Ishikawa (cell line): ENCODE measurements at regions not wholly inside any gene's neighbourhood (a gene's known extent, or its start where the extent isn't known, plus 50 kb on each side); places are given as distances from the start of the nearest gene placed in this dataset.

Source experiments
- CEBPB ChIP-seq: IDR thresholded peaks from 2 replicates; pipeline ENCODE4 v1.6.1; 2012
- CREB1 ChIP-seq: IDR thresholded peaks from 2 replicates; pipeline ENCODE4 v1.6.1; 2012; ENCODE audit warnings: low read depth
- EGR1 ChIP-seq: IDR thresholded peaks from 2 replicates; pipeline ENCODE4 v1.6.1; 2012
- EP300 ChIP-seq: IDR thresholded peaks from 2 replicates; pipeline ENCODE4 v1.6.1; 2012; ENCODE audit warnings: borderline replicate concordance
- FOXM1 ChIP-seq: IDR thresholded peaks from 2 replicates; pipeline ENCODE4 v1.6.1; 2012; ENCODE audit warnings: low read depth, borderline replicate concordance
- MAX ChIP-seq: IDR thresholded peaks from 2 replicates; pipeline ENCODE4 v1.6.1; 2012
- RAD21 ChIP-seq: IDR thresholded peaks from 2 replicates; pipeline ENCODE4 v1.6.1; 2012; ENCODE audit warnings: low read depth
- TAF1 ChIP-seq: IDR thresholded peaks from 2 replicates; pipeline ENCODE4 v1.6.1; 2012; ENCODE audit warnings: low read depth, mild to moderate bottlenecking
- TCF12 ChIP-seq: IDR thresholded peaks from 2 replicates; pipeline ENCODE4 v1.6.1; 2012; ENCODE audit warnings: low read depth
- TEAD4 ChIP-seq: IDR thresholded peaks from 2 replicates; pipeline ENCODE4 v1.6.1; 2012
- YY1 ChIP-seq: IDR thresholded peaks from 2 replicates; pipeline ENCODE4 v1.6.1; 2012; ENCODE audit warnings: low read depth
- ZBTB7A ChIP-seq: IDR thresholded peaks from 2 replicates; pipeline ENCODE4 v1.6.1; 2012; ENCODE audit warnings: low read depth
- TF ChIP-seq, protein P1 (sequence below): IDR thresholded peaks from 2 replicates; pipeline ENCODE4 v1.6.1; 2012; ENCODE audit warnings: low read depth, mild to moderate bottlenecking
- TF ChIP-seq, protein P2 (sequence below): IDR thresholded peaks from 2 replicates; pipeline ENCODE4 v1.6.1; 2012

DNA sequence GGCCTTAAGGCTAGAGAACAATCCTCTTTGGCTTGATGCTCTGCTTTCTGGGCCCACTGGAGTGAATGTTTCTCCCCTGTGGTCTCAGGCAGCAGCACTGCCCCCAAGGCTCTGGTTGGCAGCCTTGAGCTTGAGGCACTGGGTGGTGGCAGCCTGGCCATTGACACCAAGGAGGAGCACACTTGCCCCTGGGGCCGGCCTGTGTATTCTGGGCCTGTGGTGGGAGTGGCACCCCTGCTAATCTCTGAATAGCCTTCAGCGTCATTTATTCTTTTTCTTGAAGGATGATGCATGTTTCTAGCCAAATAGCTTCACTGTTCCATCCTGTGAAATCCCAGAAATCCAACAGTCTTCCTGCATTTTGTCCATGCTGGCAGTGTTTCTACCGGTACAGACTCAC is 191.4 kb downstream of the OLFM4 start:
- no peak for TF ChIP-seq TAF1
- no peak for TF ChIP-seq CREB1
- TF ChIP-seq TEAD4 = no peak
- no peak for TF ChIP-seq MAX
- TF ChIP-seq YY1 = no peak
- TF ChIP-seq EGR1 = no peak
- TF ChIP-seq, protein P1, sequence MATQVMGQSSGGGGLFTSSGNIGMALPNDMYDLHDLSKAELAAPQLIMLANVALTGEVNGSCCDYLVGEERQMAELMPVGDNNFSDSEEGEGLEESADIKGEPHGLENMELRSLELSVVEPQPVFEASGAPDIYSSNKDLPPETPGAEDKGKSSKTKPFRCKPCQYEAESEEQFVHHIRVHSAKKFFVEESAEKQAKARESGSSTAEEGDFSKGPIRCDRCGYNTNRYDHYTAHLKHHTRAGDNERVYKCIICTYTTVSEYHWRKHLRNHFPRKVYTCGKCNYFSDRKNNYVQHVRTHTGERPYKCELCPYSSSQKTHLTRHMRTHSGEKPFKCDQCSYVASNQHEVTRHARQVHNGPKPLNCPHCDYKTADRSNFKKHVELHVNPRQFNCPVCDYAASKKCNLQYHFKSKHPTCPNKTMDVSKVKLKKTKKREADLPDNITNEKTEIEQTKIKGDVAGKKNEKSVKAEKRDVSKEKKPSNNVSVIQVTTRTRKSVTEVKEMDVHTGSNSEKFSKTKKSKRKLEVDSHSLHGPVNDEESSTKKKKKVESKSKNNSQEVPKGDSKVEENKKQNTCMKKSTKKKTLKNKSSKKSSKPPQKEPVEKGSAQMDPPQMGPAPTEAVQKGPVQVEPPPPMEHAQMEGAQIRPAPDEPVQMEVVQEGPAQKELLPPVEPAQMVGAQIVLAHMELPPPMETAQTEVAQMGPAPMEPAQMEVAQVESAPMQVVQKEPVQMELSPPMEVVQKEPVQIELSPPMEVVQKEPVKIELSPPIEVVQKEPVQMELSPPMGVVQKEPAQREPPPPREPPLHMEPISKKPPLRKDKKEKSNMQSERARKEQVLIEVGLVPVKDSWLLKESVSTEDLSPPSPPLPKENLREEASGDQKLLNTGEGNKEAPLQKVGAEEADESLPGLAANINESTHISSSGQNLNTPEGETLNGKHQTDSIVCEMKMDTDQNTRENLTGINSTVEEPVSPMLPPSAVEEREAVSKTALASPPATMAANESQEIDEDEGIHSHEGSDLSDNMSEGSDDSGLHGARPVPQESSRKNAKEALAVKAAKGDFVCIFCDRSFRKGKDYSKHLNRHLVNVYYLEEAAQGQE = no peak
- no peak for TF ChIP-seq ZBTB7A
- TF ChIP-seq, protein P2, sequence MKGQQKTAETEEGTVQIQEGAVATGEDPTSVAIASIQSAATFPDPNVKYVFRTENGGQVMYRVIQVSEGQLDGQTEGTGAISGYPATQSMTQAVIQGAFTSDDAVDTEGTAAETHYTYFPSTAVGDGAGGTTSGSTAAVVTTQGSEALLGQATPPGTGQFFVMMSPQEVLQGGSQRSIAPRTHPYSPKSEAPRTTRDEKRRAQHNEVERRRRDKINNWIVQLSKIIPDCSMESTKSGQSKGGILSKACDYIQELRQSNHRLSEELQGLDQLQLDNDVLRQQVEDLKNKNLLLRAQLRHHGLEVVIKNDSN = no peak

DNA sequence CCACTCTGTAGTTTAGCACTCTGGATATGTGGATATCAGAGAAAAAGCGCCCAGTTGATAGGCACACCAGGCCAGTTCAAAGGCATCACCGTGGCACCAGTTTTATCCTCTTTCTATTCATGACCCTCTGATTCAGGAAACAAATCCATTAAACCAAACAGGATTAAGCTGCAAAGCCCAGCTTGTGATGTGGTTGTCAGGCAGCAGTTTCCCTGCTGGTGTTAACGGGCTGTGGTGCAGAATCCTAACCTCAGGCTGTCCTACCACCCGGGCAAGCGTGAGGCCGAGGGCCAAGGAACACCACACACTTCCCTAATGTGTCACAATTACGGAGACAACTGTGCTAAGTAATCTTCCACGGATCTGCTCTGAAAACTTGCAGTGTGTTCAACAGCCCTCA is 209.1 kb downstream of the OLFM4 start:
- TF ChIP-seq EGR1 = no peak
- TF ChIP-seq, protein P2 = no peak
- TF ChIP-seq, protein P1 = no peak
- no peak for TF ChIP-seq TCF12
- no peak for TF ChIP-seq MAX

GRCh38 chr13:53238261-53238660 is 209.6 kb downstream of the OLFM4 start:
- no peak for TF ChIP-seq MAX
- no peak for TF ChIP-seq CEBPB
- TF ChIP-seq, protein P2 = no peak
- TF ChIP-seq CREB1 = no peak
- no peak for TF ChIP-seq FOXM1
- TF ChIP-seq TCF12 = no peak
- no peak for TF ChIP-seq ZBTB7A
- no peak for TF ChIP-seq EP300
- no peak for TF ChIP-seq TEAD4
- TF ChIP-seq, protein P1 = no peak; the same call in 1 of the 2 replicates
- TF ChIP-seq EGR1 = no peak
- TF ChIP-seq YY1 = no peak

DNA sequence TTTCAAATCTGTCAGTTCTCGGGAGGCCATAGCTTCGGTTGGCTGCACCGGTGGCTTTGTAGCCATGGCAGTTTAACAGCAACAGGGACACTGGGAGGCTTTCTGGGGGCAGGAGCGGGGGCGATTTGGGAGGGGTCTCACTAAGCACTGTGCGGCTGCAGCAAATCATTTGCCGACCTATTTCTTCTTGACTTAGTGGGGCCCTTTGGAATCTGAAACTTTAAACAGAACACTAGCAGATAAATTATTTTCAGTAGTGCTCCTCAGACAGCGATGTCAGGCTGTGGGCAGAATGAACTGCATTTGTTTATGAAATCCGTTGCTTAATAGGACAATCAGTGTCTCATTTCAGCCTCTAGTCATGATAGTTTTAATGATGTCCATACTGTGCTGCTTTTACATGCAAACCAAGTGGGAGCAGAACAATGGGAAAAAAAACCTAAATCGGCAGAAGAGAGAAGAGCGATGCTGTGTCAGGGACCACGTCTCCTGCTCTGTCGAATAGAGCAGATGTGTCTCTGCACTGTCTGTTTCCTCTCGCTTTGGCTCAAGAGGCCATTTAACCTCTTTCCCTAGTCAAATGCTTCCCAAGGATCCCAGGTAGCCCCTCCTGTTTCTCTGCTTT is 211.9 kb downstream of the OLFM4 start:
- TF ChIP-seq, protein P2 = no peak
- no peak for TF ChIP-seq ZBTB7A
- TF ChIP-seq YY1 = no peak
- TF ChIP-seq FOXM1 = no peak
- TF ChIP-seq RAD21 = no peak
- no peak for TF ChIP-seq TCF12
- TF ChIP-seq TEAD4 = no peak
- TF ChIP-seq CREB1 = no peak
- TF ChIP-seq EGR1 = no peak
